Renal pelvis (tissue), 1 donor: ENCODE measurements at regions not wholly inside any gene's neighbourhood (a gene's known extent, or its start where the extent isn't known, plus 50 kb on each side); places are given as distances from the start of the nearest gene placed in this dataset.

Source experiments
- DNase-seq: peaks from one replicate; pipeline ENCODE4 v3.0.0-alpha.2; 2013

DNA sequence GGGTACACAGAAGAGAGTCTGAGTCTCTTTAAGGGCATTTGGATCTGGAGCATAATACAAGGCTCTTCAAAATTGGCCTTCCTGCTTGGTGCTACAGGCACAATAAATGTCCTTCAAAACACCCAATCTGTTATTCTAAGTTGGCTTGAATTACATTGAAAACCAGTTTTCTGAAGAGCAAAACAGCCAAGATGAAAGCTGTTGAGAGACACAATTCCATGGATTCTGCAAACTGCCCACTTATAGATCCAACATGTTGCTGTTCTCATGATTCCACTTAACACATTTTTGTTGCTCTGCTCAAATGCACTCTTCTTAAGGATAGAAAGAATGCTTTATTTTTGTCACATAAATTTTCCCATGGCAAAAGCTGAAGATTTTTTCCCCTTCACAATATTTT lies 525.9 kb upstream of the CDH8 start:
- DNase-seq, result no peak

DNA sequence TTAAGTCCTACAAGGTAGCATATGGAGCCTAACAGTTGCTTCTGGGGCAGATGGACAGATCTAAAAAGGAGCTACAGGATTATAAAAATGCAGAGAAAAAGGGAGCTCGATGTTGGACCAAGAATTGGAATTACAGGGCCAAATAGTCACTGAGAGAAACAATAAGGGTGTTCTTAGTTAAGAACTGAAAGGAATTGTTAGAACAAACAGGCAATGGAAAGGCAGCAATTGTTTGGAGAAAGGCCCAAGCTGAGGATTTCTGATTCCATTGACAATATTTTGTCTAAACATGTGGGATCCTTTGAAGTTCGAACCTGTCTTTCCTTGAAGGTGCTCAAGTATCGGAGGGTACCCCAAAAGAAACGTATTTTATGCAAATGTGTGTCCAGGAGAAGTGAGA lies 513.6 kb upstream of the CDH8 start:
- no peak for DNase-seq

DNA sequence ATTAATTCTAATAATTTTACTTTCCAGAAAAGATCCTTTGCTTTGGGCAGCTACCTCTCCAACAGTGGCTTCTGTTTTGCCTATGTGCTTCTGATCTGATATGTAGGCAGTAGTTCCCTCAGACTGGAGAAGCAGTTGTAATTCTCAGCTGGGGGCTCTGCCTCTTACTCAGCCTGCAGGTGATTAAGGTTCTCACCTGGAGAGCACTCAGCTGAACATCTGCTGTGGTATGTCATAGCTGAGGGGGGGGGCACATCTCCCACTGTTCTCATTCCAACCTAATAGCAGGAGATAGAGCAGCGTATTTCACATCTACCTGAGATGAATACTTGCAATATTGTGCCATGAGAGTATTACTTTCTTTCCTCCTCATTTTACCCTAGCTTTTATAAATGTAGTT lies 511.9 kb upstream of the CDH8 start:
- no peak for DNase-seq

DNA sequence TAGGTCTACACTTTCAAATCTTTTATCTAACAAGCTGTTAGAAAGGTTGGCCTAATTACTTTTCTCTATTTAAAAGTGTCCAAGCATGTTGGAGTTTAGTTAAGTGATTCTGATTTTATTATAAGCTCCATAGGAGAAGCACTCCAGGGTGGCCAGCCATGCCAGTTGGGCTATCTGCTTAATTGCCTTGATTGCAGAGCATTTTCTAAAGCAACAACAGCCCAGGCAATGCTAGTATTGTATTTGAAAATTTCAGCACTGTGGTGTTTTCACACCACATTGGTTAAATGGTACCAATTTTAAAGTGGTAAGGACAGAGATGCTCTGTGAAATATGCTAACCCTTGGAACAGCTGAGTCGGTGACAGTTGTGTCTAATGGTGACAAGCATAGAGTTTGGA lies 510.5 kb upstream of the CDH8 start:
- DNase-seq, result no peak

DNA sequence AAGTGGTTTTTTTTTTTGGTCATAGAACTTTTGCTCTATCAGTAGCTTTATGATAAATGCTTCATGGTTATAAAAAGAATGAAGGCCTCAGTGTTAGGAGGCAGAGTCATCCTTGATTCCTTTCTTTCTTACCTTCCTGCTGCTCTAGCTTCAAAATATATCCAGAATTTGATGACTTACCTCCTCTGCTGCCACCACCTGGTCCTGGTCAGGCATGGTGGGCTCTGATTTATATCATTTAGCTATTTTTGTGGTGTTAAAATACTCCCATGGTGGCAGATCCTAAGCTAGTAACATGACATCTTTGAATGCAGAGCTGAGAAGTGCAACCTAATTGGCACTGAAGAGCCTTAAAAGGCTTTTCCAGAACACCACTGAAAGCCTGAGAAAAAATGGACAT lies 508.8 kb upstream of the CDH8 start:
- no peak for DNase-seq

DNA sequence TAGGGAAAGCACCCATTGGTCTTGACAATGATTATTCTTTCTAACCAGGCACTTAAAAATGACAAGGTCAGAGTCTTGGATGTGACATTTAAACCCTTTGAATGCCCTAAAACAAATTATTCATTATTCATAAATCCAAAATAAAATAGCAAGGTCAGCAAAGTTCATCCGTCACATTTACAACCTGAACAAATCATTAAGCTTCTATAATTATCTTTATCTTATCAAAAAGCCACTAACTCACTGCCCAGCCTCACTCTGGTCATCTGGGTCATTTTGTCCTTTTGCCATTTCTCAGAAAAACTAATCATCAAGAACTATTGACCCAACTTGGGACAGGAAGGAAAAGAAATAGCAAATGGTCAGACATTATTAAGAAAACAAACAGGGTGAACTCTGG lies 507.3 kb upstream of the CDH8 start:
- DNase-seq, result no peak

DNA sequence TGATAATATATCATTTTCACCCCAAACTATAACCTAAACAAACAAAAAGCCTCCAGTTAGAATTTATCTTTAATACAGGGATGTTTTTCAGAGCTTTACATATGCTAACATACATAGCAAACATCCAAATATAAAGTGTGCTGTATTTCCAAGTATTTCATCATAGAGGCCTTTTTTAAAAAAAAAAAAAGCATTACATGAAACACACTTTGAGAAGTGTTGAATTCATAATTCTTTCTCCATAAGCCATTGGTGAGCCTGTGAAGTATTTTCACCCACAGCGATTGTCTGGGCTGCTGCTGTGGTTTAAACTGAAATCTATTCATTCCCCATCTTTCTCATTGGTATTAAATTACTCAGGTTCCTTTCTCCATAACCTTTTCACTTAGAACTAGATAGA lies 503.4 kb upstream of the CDH8 start:
- no peak for DNase-seq

DNA sequence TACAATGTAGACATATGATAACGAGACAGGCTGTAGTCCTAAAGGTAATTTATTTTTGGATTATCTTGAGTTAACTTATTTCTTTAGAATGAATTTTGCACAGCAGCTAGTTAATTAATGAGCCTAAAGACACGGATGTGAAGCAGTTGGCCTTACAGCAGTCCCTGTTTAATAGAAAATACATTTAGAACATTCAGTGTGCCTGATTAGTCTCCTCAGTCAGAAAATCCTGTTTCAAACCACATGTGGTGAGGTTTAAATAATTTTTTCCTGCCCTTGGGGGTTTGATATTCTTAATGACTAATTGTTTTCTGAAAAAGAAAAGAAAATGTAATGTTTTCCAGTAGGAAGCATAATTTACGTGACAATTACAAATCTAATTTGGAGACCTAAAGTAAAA lies 494.2 kb upstream of the CDH8 start:
- DNase-seq, result no peak

DNA sequence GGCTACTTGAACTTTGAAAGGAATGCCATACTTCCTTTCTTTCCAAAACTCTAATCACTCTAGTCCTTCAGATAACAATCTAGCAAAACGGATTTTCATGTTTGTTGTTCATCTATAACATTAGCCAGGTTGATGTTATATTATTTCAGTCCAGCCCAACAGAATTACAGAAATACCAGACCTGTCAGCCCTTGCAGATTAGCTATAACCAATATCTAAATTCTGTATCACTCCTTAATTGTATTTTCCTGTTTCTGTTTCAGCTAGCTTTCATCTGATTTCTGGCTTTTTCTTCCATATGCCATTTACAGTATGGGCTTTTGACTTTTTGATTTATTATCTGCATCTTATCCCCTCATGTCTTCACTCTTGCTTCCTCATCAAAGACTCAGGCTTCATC lies 479.8 kb upstream of the CDH8 start:
- no peak for DNase-seq

DNA sequence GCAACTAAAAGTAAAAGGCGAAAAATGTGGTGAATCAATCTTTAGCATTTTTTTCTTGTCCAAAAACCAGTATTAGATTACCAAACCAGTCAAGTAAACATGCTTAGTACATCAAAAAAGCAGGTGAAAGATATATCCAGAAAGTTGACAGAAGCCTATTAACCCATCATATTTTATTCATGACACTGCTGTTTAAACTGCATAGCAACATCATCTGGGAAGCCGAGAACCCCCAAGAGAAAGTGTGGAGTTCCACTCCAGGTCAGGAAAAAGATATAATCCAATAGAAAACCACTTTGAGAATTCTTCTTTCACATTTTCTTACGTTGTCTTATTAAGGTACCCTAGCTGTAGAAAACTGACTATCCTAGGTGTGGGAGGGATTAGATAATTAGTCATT lies 466.8 kb upstream of the CDH8 start:
- no peak for DNase-seq

DNA sequence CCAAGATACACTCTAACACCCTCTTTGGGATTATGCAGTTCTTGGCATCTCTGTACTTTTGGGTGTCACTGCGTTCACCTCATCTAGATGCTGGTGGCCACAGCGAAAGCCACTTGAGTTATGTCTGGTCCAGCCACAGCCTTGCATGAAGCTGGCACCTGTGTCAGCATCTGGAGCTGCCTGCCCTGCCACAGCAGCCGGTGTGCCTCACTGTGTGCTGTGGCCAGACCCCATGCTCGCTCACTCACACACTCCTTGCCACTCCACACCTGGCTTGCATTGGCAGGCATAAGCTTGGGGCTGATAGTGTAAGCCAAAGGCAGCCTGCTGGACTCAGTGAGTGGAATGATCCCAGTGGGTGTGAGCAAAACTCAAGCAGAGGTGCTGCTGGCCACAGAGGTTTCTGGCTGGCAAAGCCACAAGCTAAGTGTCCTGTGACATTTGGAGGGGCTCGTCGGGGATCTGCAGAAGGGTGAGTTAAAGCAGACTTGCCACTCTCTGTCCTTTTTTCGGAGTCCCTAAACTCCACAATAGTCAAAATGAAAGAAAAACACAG lies 442.7 kb upstream of the CDH8 start:
- no peak for DNase-seq

DNA sequence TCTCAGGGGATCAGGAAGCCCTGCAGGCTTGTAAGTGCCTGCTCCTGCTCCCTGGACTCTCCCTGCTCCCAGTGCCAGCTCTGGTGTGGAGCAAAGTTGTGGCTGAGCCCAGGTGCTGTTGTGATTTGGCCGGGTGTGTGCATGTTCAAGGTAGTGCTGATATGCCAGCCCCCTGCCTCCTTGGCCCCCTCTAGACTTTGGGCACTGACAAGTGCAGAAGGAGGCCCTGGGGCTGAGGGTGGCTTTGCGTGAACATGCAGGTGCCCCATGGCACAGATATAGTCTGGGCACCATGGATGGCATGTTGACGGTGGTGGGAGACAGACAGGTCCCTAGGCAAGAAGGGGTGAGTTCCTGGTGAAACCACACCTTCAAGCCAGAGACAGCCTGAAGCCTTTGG lies 441.6 kb upstream of the CDH8 start:
- no peak for DNase-seq

DNA sequence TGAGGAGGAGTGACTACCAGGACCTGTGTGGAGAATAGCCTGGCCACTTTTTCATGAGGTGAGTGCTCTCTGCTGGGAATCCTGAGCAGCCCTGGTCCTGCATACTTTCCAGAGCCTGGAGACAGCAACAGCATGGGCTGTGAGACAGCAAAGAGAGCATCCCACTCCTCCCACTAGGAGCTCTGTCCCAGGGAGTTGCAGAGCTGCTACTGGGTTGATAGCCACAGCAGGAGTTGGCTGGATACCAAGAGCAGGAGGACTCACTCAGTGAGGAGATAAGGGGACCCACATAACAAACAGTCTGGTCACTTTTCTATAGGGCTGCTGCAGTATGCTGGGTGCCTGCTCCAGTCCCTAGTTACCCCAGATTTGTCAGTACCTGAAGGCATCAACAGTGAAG lies 439.3 kb upstream of the CDH8 start:
- no peak for DNase-seq

DNA sequence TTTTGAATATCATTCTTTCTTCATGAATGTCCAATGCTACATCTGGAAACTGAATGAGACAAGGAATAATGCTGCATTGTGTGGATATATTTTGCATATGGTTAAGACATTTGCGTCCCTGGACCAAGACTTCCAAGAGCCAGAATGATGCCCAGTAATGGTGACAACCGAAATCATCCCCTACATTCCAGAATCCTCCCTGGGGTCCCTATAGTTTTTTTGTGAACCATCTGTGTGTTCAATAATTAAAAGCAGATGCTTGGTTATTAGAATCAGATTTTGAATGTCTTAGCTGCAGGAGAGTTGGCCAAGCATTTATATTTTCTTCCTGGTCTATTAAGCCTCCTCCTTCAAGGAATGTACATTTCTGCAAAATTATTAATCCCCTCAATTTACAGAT lies 426.7 kb upstream of the CDH8 start:
- no peak for DNase-seq

DNA sequence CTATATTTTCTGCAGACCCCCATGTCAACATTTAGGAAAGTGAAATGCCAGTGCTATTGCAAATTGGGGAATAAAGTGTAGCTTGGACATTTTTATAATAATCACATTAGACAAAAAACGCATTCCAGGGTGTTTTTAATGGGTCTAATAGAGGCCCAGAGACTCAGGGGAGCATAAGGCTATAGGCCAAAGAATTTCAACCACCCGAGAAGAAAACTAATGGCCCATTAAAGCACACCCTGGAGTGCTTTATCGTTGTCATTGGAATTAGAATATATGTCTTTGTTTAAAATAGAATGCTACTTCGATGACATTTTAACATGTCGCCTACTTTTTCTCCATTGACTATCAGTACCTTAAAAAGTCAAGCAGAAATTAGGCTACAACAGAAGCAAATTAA lies 414.1 kb upstream of the CDH8 start:
- DNase-seq, result no peak

DNA sequence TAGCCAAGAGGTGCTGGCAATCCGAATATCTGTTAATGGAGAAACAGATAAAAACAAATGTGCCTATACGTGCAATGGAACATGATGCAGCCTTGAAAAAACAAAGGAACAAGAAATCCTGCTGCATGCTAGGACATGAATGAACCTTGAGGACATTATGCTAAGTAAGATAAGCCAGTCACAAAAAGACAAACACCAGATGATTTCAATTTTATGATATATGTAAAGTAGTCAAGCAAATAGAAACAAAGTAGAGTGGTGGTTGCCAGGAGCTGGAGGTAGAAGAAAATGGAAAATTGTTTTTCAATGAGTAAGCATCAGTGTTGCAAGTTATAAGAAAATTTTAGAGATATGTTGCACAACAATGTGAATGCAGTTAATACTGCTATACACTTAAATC lies 409.7 kb upstream of the CDH8 start:
- no peak for DNase-seq

DNA sequence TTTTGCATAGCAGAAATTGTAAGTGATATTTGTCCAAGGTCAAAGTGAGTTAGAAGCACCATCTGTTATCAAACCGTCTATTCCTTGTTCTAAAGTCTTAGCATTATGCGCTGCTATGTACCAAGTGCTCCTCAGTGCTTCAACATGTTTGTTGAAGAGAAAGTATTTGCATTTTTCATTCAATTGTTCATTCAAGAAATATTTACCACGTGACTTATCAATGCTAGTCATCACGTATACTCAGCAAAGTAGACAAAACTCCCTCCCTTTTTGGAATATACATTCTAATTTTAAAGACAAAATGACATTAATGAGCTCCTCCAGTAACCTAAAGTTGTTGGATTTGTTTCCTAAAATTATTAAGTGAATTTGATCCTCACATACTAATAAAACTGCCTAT lies 388.0 kb upstream of the CDH8 start:
- no peak for DNase-seq

DNA sequence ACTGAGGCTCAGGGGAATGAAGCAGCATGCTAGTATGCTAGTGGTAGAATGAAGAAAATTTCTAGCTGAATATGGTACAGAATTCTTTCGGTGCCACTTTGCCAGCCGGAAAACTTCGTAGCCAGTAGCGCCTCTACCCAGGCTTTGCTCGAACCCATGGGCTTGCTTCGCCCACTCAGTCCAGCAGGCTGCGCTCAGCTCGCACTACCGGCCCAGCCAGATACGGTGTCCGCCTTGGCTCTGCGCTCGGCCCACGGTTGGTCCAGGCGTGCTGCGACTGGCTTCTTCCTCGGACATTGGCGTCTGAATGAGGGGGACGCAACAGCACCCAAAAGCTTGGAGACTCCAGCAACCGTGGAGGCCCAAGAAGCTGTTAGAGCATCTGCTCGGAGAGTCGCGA lies 372.5 kb upstream of the CDH8 start:
- DNase-seq, result no peak

DNA sequence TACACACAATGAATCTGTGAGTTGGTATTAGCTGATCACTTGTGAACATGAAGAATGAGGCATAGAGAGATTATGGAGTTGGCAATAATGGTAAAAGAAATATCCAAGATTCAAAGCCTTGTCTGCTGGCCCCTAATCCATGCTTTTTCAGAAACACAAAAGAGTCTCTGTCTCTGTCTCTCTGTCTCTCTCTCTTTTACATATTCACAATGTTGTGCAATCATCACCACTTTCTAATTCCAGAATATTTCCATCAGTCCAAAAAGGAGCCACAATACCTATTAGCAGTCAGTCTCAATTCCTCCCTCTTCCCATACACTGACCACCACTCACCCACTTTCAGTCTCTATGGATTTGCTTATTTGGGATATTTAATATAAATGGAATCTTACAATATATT lies 370.1 kb upstream of the CDH8 start:
- DNase-seq, result no peak

DNA sequence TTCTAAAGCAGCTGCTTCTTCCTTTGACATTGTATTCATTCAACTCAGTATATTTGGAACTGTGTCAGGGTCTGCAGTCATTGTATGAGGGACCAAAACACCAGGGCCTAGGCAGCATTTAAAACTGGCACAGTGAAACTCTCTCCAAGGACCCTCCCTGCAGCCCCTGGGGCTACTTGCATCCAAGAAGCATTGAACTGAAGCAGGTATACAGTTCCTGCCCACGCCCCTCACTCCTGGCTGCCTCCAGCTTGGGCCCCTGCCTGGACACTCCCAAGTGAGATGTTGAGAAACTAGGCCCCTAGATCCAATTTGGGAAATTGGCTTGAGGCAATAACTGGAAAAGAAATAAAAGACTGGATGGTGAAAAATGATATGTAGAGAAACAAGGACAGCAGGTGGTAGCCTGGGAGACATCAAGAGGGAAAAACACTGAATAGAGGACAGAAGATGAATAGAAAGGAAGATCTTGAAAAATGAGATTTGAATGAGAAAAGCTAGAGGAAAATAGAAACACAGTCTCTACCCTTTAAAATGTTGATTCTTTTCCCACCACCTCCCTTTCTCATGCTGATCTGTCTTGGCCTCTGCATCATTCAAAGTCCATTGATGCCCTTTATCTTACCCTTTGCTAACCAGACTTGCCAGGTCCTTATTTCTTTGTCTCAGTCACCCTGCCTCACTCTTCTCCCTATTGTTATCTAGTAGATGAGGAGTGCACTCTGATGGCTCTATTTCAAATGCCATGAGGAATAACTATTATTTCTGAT lies 368.8 kb upstream of the CDH8 start:
- no peak for DNase-seq

DNA sequence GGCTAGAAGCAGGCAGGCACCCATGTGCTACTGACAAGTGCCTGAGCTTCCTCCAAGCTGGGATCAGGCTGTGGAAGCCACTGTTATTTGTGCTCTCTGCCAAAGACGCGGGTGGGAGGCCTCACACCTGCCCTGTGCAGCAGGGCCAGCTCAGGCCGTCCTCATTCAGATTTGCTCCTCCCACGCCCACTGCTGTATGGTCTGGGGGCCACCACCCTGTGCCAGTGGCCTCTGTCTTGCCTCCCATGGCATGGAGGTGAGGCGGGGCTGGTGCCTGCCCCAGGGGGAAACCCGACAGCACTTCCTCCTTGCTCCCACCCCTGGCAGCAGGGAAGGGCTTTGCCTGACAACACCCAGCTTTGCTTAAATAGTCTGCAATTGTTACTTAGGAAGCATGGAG lies 356.5 kb upstream of the CDH8 start:
- no peak for DNase-seq

DNA sequence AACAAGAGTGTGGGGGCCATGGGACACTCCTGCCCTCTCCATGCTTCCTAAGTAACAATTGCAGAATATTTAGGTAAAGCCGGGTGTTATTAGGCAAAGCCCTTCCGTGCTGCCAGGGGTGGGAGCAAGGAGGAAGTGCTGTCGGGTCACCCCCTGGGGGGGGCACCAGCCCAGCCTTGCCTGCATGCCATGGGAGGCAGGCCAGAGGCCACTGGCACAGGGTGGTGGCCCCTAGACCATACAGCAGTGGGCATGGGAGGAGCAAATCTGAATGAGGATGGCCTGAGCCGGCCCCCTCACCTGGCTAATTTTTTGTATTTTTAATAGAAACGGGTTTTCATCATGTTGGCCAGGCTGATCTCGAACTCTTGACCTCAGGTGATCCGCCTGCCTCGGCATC lies 355.7 kb upstream of the CDH8 start:
- no peak for DNase-seq

DNA sequence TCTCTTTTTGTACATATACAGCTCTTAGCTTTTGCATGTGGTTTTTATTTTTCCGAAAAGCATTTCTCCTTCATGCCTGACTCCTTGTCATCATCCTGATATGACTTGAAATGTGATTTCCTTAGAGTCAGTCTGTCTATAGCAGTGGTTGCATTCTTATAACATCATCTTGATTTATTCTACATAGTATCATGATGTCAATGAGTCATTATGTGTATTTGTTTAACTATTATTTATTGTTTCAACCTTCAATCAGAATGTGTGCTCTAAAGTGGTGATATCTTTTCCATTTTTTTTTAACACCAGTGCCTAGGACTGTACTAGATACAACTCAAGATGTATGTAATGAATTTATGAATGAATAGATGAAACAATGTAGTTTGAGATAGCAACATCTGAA lies 354.9 kb upstream of the CDH8 start:
- DNase-seq, result no peak

DNA sequence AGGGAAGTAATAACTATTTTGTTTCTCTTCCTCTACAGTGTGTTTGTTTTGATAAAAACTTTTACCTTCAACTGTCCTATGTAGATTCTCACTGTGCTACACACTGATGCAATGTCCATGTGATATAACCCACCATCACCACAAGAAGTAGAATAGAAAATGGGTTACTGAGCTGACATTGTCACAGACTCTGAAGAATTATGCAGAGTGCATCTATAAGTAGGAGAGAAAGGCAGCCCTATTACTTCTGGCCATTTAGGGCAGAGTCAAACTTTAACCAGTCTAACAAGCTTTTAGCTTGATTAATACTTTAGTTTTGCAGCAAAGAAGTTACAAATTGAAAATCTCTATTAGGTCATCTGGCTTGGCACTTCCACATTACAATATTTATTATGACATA lies 354.0 kb upstream of the CDH8 start:
- DNase-seq, result no peak

DNA sequence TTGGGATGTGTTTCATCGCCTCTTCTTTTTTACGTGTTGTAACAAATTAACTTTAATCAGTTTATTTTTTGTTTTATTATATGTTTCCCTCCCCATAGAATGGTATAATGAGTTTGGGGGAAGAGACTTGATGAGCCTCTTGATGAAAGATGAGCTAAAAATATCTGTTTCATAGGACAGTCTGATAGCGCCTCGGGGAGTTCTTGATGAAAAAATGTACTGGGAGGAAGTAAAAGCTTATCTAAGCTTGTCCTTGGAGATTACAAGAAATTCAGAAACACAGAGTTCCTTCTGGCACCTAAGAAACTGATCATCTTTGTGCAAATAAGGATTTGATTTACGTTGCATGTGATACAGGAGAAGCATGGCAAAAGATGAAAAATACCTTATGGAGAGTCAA lies 350.2 kb upstream of the CDH8 start:
- DNase-seq, result no peak
